GM19438 (cell line): ENCODE measurements at regions not wholly inside any gene's neighbourhood (a gene's known extent, or its start where the extent isn't known, plus 50 kb on each side); places are given as distances from the start of the nearest gene placed in this dataset.
"Not testable (repeated sequence)": the region's sequence is repeated elsewhere in the genome, so short reads cannot be mapped to it uniquely, and the experiment has no call there.

Experiments
- ATAC-seq: cut with Tn5 transposase; IDR thresholded peaks from one replicate; pipeline ENCODE4 v1.9.1; 2021; ENCODE audit warnings: low read depth; ENCODE audit not compliant: unreplicated experiment

DNA sequence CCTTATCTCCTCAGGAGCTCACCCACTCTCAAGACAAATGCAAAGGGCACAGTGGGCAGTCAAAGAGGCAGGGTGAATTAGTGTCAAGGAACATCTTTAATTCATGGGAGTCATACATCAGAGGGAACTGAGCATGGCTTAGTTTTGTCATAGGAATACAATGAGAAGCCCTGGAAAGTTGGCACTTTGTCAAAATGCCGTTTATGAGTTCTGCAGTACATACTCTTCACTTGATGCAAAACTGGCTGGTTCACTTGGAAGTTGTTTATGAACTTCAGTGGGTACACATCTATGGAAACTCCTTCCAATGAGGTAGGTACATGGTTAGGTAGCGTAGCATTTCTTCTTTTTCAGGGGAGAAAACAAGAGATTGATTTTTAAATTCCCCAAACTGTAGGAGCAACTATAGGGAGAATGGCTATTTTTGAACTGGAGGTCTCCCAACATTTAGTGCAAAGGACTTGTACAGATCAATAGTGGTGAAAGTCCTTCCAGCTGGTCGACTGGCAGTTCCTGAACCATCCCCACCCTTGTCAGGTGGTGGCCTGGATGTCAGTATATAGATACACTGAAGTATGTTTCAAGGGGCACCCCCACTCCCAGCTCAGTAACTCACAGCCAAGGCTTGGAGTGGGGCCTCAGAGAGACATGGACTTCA lies 580.5 kb downstream of the REEP3 start:
- no peak for ATAC-seq

DNA sequence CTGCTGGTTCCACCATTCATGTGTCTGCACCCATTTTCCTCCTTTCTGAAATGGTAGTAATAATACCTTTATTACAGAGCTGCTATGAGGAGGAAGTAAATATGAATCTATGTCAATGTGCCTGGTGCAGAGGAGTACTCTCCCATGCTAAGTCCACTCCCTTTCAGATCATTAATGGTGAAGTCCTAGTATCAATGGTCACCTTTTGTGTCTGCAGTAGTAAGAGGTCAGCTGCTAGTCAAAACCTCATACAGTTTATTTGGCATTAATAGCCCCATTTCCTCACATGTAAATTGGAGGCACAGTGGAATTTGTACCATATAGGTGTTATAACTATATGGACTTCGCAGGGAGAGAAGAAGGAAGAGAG lies 581.0 kb downstream of the REEP3 start:
- ATAC-seq: no peak

DNA sequence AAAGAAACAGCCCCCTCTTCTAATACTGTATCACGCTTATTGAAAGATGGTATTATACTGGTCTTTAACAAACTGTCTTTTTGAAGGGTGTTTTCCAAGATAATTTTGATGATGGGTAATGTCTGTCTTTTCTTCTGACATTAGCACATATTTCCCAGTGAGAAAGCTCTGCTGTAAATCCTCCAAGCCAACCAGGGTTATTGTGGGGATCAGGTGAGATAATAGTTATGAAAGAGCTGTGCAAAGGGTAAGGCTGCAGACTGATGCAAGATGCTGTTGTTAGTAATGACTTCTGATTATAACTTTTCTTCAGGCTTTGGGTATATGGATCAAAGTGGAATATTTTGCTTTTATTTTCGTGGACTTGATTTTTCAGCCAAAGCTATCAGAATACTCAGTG lies 581.7 kb downstream of the REEP3 start:
- ATAC-seq: no peak

GRCh38 chr10:64103750-64104470 lies 582.7 kb downstream of the REEP3 start:
- no peak for ATAC-seq

GRCh38 chr10:64109926-64110495 lies 588.8 kb downstream of the REEP3 start:
- ATAC-seq: no peak

DNA sequence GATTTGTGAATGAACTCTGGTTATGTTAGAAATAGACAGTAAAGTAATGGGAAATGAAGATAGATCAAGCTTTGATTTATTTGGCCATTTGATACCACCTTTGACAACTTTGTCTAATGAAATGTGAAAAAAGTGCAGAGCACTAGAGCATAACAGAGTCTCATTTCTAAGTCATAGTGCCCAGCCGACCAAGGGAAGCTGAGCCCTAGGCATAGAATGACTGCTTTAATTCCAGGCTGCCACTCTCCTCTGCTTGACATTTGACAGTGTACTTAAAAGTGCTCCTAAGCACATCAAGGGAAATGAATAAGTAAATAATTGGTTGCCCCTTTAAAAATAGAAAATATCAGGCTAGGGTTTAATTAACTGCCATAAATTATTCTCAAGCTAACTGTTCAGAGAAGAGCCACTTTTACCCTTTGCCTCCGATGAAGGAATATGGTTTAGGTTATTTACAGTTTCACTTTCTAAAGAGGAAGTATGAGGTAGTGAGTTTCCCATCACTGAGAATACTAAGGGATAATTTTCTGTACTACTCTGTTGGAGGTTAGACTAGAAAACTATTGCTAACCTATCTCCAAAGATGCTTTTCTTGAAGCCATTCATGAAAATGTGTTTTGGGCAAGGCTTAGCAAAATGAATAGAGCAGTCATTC lies 591.6 kb downstream of the REEP3 start:
- no peak for ATAC-seq

DNA sequence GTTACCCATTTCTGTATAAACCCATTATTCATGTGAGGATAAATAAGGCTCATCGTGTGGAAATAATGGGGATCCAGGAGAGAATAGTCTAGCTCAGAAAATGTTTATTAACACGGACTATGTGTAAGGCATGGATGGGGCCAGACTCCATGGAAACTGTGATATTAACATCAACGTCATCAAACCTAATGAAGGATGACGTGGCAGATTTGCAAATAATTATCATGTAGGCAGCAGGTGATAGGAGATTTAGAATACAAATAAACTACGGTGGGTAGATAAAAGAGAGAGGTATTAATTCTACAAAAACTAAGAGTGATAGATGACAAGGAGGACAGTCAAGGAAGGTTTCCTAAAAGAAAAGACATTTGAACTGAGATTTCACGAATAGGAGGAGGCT lies 592.2 kb downstream of the REEP3 start:
- no peak for ATAC-seq

GRCh38 chr10:64113792-64114191 lies 592.6 kb downstream of the REEP3 start:
- no peak for ATAC-seq

DNA sequence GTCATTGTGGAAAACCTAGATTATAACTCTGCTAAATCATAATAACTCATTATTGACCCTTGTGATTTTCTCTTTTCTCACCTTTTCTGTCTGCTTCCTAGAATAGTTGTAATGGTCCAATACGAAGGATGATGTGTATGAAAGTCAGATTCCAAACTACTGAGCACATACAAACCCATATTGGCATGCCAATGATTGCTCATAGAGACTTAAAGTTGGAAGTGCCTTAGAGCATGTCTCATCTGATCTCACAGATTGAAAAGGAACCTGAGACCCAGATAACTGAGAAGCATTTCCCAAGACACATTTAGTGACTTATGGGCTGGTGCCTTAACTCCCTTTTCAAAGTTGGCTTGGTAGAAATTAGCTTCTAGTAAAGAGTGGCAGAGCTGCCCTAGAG lies 594.3 kb downstream of the REEP3 start:
- ATAC-seq: no peak

GRCh38 chr10:64115908-64116643 lies 594.9 kb downstream of the REEP3 start:
- no peak for ATAC-seq

- ATAC-seq: no peak
Observed at GRCh38 chr10:64116707-64117106, 595.5 kb downstream of the REEP3 start.

DNA sequence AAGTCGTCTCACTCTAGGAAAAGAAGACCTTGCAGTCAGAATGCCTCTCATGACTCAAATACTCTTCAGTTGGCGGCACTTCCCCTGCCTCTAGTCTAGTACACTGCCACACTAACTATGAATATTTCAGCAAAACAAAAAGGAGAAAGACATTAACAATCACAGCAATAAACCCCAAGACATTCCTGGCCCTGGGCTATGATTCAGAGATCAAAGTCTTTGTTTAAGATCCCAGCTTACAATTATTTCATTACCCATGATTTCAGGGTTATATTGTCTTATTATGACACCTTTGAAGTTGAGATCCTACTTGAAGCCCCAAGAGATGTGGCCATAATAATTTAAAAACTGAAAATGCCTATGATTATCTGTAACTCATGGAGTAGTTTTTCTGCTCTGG lies 597.5 kb downstream of the REEP3 start:
- ATAC-seq: no peak

DNA sequence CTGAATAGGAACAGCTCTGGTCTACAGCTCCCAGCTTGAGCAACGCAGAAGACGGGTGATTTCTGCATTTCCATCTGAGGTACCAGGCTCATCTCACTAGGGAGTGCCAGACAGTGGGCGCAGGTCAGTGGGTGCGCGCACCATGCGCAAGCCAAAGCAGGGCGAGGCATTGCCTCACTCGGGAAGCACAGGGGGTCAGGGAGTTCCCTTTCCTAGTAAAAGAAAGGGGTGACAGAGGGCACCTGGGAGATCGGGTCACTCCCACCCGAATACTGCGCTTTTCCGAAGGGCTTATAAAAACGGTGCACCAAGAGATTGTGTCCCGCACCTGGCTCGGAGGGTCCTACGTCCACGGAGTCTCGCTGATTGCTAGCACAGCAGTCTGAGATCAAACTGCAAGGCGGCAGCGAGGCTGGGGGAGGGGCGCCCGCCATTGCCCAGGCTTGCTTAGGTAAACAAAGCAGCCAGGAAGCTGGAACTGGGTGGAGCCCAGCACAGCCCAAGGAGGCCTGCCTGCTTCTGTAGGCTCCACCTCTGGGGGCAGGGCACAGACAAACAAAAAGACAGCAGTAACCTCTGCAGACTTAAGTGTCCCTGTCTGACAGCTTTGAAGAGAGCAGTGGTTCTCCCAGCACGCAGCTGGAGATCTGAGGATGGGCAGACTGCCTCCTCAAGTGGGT lies 599.2 kb downstream of the REEP3 start:
- not testable (repeated sequence) for ATAC-seq

DNA sequence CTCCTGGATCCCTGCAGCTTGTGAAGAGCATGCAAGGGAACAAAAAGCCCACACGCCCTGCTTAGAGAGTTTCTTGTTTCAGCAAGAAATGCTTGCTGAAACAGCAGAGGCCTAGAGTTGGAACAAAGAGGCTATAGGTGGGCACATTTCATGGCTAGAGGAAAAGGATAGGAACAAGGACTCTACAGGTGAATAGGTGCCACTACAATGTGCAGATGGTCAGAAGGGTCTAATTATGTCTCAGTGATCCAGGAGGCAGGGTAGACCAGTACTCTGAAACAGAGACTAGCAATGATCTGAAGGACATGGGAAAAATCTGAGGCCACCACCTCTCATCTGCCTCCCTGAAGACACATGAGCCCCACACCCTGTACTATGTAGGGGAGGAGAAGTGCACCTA lies 609.0 kb downstream of the REEP3 start:
- ATAC-seq: no peak

GRCh38 chr10:64134676-64135075 lies 613.5 kb downstream of the REEP3 start:
- ATAC-seq: no peak

DNA sequence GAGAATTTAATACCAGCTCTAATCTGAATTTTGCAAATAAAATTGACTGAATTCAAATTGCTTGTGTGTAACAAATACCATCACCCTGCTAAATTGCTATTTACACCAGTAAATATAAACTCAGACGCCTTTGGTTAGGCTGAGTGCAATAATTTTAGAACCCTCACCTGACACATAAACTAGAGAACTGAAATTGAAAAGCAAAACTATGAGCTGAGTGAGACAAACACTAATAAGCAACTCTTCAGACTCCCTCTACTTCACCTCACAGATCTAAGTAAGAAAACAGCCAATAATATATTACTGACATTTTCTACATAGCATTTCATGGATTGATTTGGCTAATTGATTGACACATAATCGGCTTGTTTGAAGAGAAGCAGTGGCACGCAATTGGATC lies 621.2 kb downstream of the REEP3 start:
- ATAC-seq: no peak

GRCh38 chr10:64148607-64149006 lies 627.4 kb downstream of the REEP3 start:
- ATAC-seq: no peak

DNA sequence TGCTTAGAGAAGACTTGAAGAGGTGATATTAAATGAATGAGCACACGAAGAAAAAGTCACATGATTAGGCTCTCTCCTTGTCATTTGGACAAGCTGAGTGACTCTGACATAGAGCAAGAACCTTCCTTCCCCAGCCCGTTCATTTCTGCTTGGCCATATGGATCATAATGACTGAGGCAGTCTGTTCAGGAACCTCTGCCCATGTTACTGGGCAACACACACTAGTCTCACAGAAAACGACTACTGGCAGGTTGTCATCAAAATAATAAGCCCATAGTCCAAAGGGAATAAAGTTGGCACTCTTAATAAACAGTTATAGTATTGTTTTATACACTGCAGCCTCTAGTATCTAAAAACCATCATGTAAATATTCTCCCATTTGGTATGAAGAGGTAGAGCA lies 635.0 kb downstream of the REEP3 start:
- no peak for ATAC-seq

GRCh38 chr10:64158551-64158950 lies 637.4 kb downstream of the REEP3 start:
- no peak for ATAC-seq
